Neural crest cell (in vitro differentiated cells): ENCODE measurements at regions not wholly inside any gene's neighbourhood (a gene's known extent, or its start where the extent isn't known, plus 50 kb on each side); places are given as distances from the start of the nearest gene placed in this dataset.

Experiments used
- DNase-seq: peaks from one replicate; pipeline ENCODE4 v3.0.0; 2021; ENCODE audit warnings: low read depth, mixed read lengths, low spot score
- H3K27ac Mint-ChIP-seq: one replicate; pipeline ENCODE4 v1.8.0; 2021; ENCODE audit warnings: mild to moderate bottlenecking, mixed read lengths; ENCODE audit not compliant: unreplicated experiment
- H3K27me3 Mint-ChIP-seq: 2 replicates; pipeline ENCODE4 v1.8.0; 2021; ENCODE audit warnings: low read depth, mild to moderate bottlenecking, mixed read lengths
- H3K36me3 Mint-ChIP-seq: 2 replicates; pipeline ENCODE4 v1.8.0; 2021; ENCODE audit warnings: low read depth, mild to moderate bottlenecking, mixed read lengths
- H3K4me1 Mint-ChIP-seq: 2 replicates; pipeline ENCODE4 v1.8.0; 2021; ENCODE audit warnings: mixed read lengths
- H3K4me3 Mint-ChIP-seq: one replicate; pipeline ENCODE4 v1.8.0; 2021; ENCODE audit warnings: mild to moderate bottlenecking, mixed read lengths
- H3K9me3 Mint-ChIP-seq: 2 replicates; pipeline ENCODE4 v1.8.0; 2021; ENCODE audit warnings: mixed read lengths
- CTCF ChIP-seq: fragments of 200-600 bp; sonication (generic); conservative IDR thresholded peaks from 2 replicates; pipeline ENCODE4 v1.5.0; 2021; ENCODE audit warnings: antibody characterized with exemption, mild to moderate bottlenecking

GRCh38 chr4:31545330-31545729 is 825.2 kb downstream of the PCDH7 start:
- H3K4me1 Mint-ChIP-seq = no peaks in the 10 kb centered on the region
- TF ChIP-seq CTCF = no peak
- no peaks in the 10 kb centered on the region for H3K9me3 Mint-ChIP-seq
- H3K4me3 Mint-ChIP-seq = no peak overlapping the region
- no peaks in the 10 kb centered on the region for H3K36me3 Mint-ChIP-seq
- no peaks in the 10 kb centered on the region for H3K27me3 Mint-ChIP-seq
- H3K27ac Mint-ChIP-seq = no peak overlapping the region
- DNase-seq = no peak

- H3K9me3 Mint-ChIP-seq = no peaks in the 10 kb centered on the region
- H3K27ac Mint-ChIP-seq = no peak overlapping the region
- no peak for DNase-seq
- H3K4me3 Mint-ChIP-seq = no peak overlapping the region
- H3K36me3 Mint-ChIP-seq = no peaks in the 10 kb centered on the region
- H3K27me3 Mint-ChIP-seq = no peaks in the 10 kb centered on the region
- TF ChIP-seq CTCF = no peak
- no peaks in the 10 kb centered on the region for H3K4me1 Mint-ChIP-seq
Measured at GRCh38 chr4:31545755-31546154, 825.6 kb downstream of the PCDH7 start.

DNA sequence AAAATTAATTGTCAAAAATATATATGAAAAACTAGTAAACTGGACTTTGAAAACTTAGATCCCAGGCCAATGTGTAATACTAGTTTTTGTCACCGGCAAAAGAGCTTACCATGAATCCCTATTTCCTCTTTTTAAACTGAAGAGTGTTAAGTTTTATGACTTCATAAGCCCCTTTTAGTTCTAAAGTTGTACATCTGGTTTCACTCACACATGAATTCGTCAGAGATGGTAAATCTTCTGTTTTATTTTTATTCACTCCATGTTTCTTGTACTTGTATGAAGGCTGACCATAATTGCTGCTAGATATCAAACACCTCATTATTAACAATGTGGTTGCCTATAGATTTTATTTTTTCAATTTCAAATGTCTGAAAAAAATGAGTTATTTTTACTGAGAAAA is 827.9 kb downstream of the PCDH7 start:
- no peak overlapping the region for H3K4me3 Mint-ChIP-seq
- DNase-seq = no peak
- no peaks in the 10 kb centered on the region for H3K36me3 Mint-ChIP-seq
- TF ChIP-seq CTCF = no peak
- no peaks in the 10 kb centered on the region for H3K9me3 Mint-ChIP-seq
- no peaks in the 10 kb centered on the region for H3K4me1 Mint-ChIP-seq
- H3K27me3 Mint-ChIP-seq = no peaks in the 10 kb centered on the region
- H3K27ac Mint-ChIP-seq = no peak overlapping the region

- H3K4me3 Mint-ChIP-seq = no peak overlapping the region
- no peaks in the 10 kb centered on the region for H3K4me1 Mint-ChIP-seq
- no peaks in the 10 kb centered on the region for H3K9me3 Mint-ChIP-seq
Measured at GRCh38 chr4:31548823-31549222, 828.7 kb downstream of the PCDH7 start.

DNA sequence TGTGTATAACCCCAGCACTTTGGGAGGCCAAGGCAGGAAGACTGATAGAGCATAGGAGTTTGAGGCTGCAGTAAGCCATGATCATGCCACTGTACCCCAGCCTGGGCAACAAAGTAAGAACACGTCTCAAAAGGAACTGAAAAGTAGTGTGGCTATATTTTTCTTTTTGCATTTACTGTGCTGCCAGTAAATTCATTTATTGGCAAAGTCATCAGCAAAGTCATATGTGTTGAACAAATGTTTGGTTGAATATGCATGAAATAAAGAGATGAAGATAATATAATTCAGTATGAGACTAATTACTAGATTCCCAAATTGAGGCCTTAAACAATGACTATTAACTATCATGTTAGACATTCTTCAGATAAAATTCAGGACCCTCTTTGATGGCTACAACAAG is 829.1 kb downstream of the PCDH7 start:
- Mint-ChIP-seq H3K27ac (no peak overlapping the region), H3K4me3 (no peak overlapping the region), H3K27me3 (no peaks in the 10 kb centered on the region), H3K9me3 (no peaks in the 10 kb centered on the region), H3K36me3 (no peaks in the 10 kb centered on the region), H3K4me1 (no peaks in the 10 kb centered on the region)
- DNase-seq = no peak
- TF ChIP-seq CTCF = no peak

More at GRCh38 chr4:31548823-31549222, 828.7 kb downstream of the PCDH7 start:
- Mint-ChIP-seq H3K27ac (no peak overlapping the region), H3K27me3 (no peaks in the 10 kb centered on the region), H3K36me3 (no peaks in the 10 kb centered on the region)
- TF ChIP-seq CTCF = no peak
- DNase-seq = no peak

DNA sequence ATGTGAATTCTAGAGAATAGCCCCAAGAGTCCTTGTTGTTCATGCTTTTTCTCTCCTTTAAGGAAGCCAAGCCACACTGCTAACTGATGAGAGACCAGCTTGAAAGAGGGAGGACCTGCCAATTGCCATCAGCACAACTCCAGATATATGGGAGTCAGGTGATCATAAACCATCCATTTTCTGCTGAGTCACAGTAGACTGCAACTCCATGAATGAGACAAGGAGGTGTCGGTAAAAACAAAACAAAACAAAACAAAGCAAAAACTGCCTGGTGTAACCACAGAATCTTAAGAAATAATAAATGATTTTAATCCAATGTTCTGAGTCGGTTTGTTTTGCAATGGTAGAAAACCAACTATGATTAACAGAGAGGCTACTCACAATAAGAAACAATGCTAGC is 837.3 kb downstream of the PCDH7 start:
- no peak overlapping the region for H3K27ac Mint-ChIP-seq
- TF ChIP-seq CTCF = no peak

More for the DNA sequence above, 837.3 kb downstream of the PCDH7 start:
- Mint-ChIP-seq H3K36me3 (no peaks in the 10 kb centered on the region), H3K27me3 (no peaks in the 10 kb centered on the region), H3K4me1 (no peaks in the 10 kb centered on the region), H3K9me3 (no peaks in the 10 kb centered on the region), H3K4me3 (no peak overlapping the region)
- no peak for DNase-seq
